Esophagus muscularis mucosa (tissue), 4 donors: ENCODE measurements at regions not wholly inside any gene's neighbourhood (a gene's known extent, or its start where the extent isn't known, plus 50 kb on each side); places are given as distances from the start of the nearest gene placed in this dataset.
A peak's percentile ranks its signal among the peaks of the same experiment; 100 is the strongest.

Source experiments
- DNase-seq: peaks from one replicate; pipeline ENCODE4 v3.0.0-alpha.2; 2017; ENCODE audit errors: extremely low spot score
- H3K27ac ChIP-seq, 4 donors: fragments of 200-600 bp; sonication (generic); replicated peaks in 1 of 4; 1 replicate in 3 of 4; 2 replicates in 1 of 4; pipeline ENCODE4 v1.5.1; 2016 to 2019; ENCODE audit warnings: mild to moderate bottlenecking in 1 of 4
- H3K27me3 ChIP-seq, 4 donors: fragments of 200-600 bp; sonication (generic); one replicate each; pipeline versions ENCODE4 v1.5.1 to v1.6.0; 2016 to 2019
- H3K36me3 ChIP-seq, 4 donors: fragments of 200-600 bp; sonication (generic); one replicate each; pipeline ENCODE4 v1.5.1; 2016 to 2019
- H3K4me1 ChIP-seq, 4 donors: fragments of 200-600 bp; sonication (generic); one replicate each; pipeline ENCODE4 v1.5.1; 2016 to 2019
- H3K4me3 ChIP-seq, 4 donors: fragments of 200-600 bp; sonication (generic); 1 replicate in 2 of 4; 2 replicates in 2 of 4; pipeline ENCODE4 v1.5.1; 2016 to 2019; ENCODE audit warnings: mild to moderate bottlenecking in 4 of 4, moderate library complexity in 1 of 4
- H3K9me3 ChIP-seq, 4 donors: fragments of 200-600 bp; sonication (generic); 1 replicate in 3 of 4; 2 replicates in 1 of 4; pipeline ENCODE4 v1.5.1; 2016 to 2019
- EP300 ChIP-seq: sonication (generic); formaldehyde crosslinking; IDR thresholded peaks from one replicate; pipeline ENCODE4 v1.6.1; 2017; ENCODE audit warnings: antibody characterized with exemption
- POLR2A ChIP-seq: fragments of 450-650 bp; IDR thresholded peaks from one replicate; pipeline ENCODE4 v1.6.1; 2017; ENCODE audit warnings: antibody characterized with exemption, moderate library complexity, mild to moderate bottlenecking, low read depth
- POLR2AphosphoS5 ChIP-seq, 2 donors: sonication (generic); formaldehyde crosslinking; IDR thresholded peaks; one replicate each; pipeline ENCODE4 v1.6.1; 2017; ENCODE audit warnings: antibody characterized with exemption in 2 of 2
- WGBS: methylation state at CpG from one replicate; pipeline ENCODE4 v1.1.5; 2018; 5-methylcytosine and 5-hydroxymethylcytosine counted together
- intact Hi-C: fragments of 100-400 bp; cut with DNase I; formaldehyde crosslinking; loops from one replicate; pipeline ENCODE4 v1.15.1; 2023
- TF ChIP-seq, protein P1 (sequence below), 3 experiments: fragments of 200-600 bp in 2 of 3; fragments of 450-650 bp in 1 of 3; sonication (generic) in 2 of 3; IDR thresholded peaks; one replicate each; pipeline ENCODE4 v1.5.1; 2017 to 2019; ENCODE audit warnings: antibody characterized with exemption in 3 of 3, mild to moderate bottlenecking in 2 of 3, moderate library complexity in 1 of 3

DNA sequence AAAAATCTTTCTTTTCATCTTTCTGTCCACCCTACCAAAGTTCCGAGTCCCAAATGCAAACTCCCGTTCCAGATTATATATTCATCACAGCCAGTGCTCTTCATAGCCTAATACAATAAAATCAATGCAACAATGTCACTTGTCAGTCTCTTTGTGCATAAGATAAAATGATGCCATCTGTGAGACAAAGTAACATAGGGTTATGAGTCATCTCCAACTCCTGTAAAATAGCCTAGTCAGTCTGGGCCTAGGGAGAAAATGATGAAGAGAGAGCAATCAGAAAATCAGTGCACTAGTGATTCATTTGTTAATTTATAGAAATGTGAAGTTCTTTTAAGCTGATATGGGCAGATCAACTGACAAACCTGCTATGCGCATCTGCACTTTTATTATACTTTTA lies 689.1 kb upstream of the DIAPH2 start:
- TF ChIP-seq POLR2AphosphoS5 (IDR thresholded peaks at IDR 0.05), result no peak
- TF ChIP-seq, protein P1, sequence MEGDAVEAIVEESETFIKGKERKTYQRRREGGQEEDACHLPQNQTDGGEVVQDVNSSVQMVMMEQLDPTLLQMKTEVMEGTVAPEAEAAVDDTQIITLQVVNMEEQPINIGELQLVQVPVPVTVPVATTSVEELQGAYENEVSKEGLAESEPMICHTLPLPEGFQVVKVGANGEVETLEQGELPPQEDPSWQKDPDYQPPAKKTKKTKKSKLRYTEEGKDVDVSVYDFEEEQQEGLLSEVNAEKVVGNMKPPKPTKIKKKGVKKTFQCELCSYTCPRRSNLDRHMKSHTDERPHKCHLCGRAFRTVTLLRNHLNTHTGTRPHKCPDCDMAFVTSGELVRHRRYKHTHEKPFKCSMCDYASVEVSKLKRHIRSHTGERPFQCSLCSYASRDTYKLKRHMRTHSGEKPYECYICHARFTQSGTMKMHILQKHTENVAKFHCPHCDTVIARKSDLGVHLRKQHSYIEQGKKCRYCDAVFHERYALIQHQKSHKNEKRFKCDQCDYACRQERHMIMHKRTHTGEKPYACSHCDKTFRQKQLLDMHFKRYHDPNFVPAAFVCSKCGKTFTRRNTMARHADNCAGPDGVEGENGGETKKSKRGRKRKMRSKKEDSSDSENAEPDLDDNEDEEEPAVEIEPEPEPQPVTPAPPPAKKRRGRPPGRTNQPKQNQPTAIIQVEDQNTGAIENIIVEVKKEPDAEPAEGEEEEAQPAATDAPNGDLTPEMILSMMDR (IDR thresholded peaks at IDR 0.05), result no peak
- TF ChIP-seq EP300, result no peak
- no peak for TF ChIP-seq POLR2A
- H3K27me3 ChIP-seq, result no peaks in the 10 kb centered on the region
- H3K4me3 ChIP-seq, result no peak overlapping the region
- no peak overlapping the region for H3K27ac ChIP-seq
- no peaks in the 10 kb centered on the region for H3K9me3 ChIP-seq
- no peaks in the 10 kb centered on the region for H3K36me3 ChIP-seq
- 87% methylated on average over 3 of the region's 3 CpGs for WGBS
- no peaks in the 10 kb centered on the region for H3K4me1 ChIP-seq
- intact Hi-C loops, result no loop called here
- DNase-seq, result no peak

DNA sequence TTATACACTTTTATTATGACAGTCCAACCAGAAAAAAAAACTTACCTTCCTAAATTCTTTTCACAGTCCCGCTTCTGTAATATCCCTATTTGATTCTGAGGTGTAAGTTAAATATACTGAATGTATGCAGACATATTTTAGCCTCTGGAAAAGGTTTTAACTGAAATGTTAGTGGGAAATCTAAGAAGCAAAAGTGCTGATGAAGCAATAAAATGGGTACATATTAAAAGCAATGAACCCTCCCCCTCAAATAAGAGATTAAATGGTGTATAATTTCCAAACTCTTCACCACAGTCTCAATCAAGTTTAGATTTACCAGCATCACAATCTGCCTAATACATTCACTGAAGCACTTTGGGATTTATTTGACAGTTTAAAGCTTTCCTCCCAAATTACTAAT lies 688.3 kb upstream of the DIAPH2 start:
- H3K4me3 ChIP-seq, result no peak overlapping the region
- 55% methylated on average over 1 of the region's 1 CpG for WGBS
- no peaks in the 10 kb centered on the region for H3K4me1 ChIP-seq
- no peak for DNase-seq
- H3K27ac ChIP-seq, result no peak overlapping the region
- H3K36me3 ChIP-seq, result no peaks in the 10 kb centered on the region
- H3K9me3 ChIP-seq, result no peaks in the 10 kb centered on the region
- H3K27me3 ChIP-seq, result no peaks in the 10 kb centered on the region
- intact Hi-C loops, result no loop called here
- TF ChIP-seq EP300 (no peak), POLR2AphosphoS5 (IDR thresholded peaks at IDR 0.05) (no peak), POLR2A (no peak)
- TF ChIP-seq, protein P1 (IDR thresholded peaks at IDR 0.05), result no peak

DNA sequence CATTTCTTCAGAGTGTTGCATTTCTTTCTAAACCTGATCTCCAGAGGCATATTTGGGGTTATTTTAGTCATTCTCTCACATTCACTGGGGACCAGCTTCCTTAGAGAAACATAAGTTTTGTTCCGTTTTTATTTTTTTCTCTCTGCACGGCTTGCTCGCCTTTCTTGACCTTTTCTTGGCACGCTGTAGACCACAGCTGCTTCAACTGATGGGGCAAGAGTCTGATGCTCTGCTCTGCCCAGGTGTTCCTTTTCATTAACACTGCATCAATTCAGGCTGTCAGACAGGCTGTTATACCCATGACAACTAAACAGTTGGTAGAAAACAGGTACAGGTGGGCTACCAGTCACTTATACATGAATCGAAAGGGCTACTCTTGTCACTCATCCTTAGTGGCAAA lies 682.2 kb upstream of the DIAPH2 start:
- WGBS, result 49% methylated on average over 5 of the region's 5 CpGs
- TF ChIP-seq, protein P1 (IDR thresholded peaks at IDR 0.05), result no peak
- TF ChIP-seq POLR2AphosphoS5 (IDR thresholded peaks at IDR 0.05), result peak in 1 of 2 donors; percentile 29
- no peaks in the 10 kb centered on the region for H3K27me3 ChIP-seq
- H3K4me1 ChIP-seq, result peaks cover 0 to 17% (median 2%) of the 10 kb centered on the region in 4 donors
- no peak overlapping the region for H3K27ac ChIP-seq
- intact Hi-C loops, result no loop called here
- H3K36me3 ChIP-seq, result no peaks in the 10 kb centered on the region
- no peak overlapping the region for H3K4me3 ChIP-seq
- no peak for DNase-seq
- no peaks in the 10 kb centered on the region for H3K9me3 ChIP-seq

DNA sequence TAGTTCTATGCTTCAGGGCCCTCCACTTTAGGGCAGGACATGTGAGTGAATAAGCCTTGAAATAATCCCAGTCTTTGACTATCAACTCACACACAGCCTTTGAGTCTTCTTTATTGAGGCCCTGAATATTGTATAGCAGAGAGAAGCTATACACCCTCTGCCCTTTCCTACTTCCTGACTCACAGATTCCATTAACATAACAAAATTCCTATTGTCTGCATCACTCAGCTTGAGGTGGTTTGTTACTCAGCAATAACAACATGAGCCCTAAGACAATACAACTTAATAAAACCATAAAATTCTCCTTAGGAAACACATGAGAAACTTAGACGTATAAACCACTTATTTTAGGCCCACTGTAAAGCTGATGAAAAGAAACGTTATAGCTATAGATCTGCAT lies 680.3 kb upstream of the DIAPH2 start:
- Histone ChIP-seq H3K4me1 (peaks cover 0 to 17% (median 2%) of the 10 kb centered on the region in 4 donors), H3K4me3 (no peak overlapping the region), H3K27me3 (no peaks in the 10 kb centered on the region), H3K27ac (no peak overlapping the region), H3K9me3 (peaks cover 0 to 1% (median 0%) of the 10 kb centered on the region in 4 donors), H3K36me3 (no peaks in the 10 kb centered on the region)
- intact Hi-C loops, result no loop called here
- 66% methylated on average over 2 of the region's 2 CpGs for WGBS
- no peak for DNase-seq
- TF ChIP-seq POLR2A (no peak), EP300 (no peak), POLR2AphosphoS5 (IDR thresholded peaks at IDR 0.05) (no peak)
- TF ChIP-seq, protein P1 (IDR thresholded peaks at IDR 0.05), result no peak

DNA sequence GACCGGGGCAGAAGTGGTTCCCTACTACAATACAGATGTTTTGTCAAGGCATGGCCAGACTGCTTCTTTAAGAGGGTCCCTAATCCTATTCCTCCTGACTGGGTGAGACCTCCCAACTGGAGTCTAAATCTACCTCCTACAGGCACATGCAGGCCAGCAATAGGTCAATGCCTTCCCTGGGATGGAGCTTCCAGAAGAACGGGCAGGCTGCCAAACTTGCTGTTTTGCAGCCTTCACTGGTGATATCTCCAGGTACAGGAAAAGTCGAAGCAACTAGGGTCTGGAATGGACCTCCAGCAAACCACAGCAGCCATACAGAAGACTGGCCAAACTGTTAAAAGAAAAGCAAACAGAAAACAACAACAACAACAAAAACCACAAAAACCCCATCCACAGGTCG lies 678.4 kb upstream of the DIAPH2 start:
- no peaks in the 10 kb centered on the region for H3K27me3 ChIP-seq
- TF ChIP-seq POLR2AphosphoS5 (IDR thresholded peaks at IDR 0.05), result no peak
- TF ChIP-seq, protein P1 (IDR thresholded peaks at IDR 0.05), result no peak
- no peak for TF ChIP-seq POLR2A
- TF ChIP-seq EP300, result no peak
- no peak overlapping the region for H3K4me3 ChIP-seq
- H3K4me1 ChIP-seq, result peaks cover 0 to 17% (median 2%) of the 10 kb centered on the region in 4 donors
- WGBS, result 64% methylated on average over 4 of the region's 4 CpGs
- H3K36me3 ChIP-seq, result no peaks in the 10 kb centered on the region
- H3K27ac ChIP-seq, result no peak overlapping the region
- H3K9me3 ChIP-seq, result peaks cover 0 to 9% (median 0%) of the 10 kb centered on the region in 4 donors
- intact Hi-C loops, result no loop called here
- no peak for DNase-seq
